DMS 273 (cell line): ENCODE measurements at regions not wholly inside any gene's neighbourhood (a gene's known extent, or its start where the extent isn't known, plus 50 kb on each side); places are given as distances from the start of the nearest gene placed in this dataset.
A peak's percentile ranks its signal among the peaks of the same experiment; 100 is the strongest.
"Not testable (repeated sequence)": the region's sequence is repeated elsewhere in the genome, so short reads cannot be mapped to it uniquely, and the experiment has no call there.

Source experiments
- DNase-seq: peaks from one replicate; lab custom pipeline; 2025; ENCODE audit not compliant: unreplicated experiment; lab: John Stamatoyannopoulos, UW

- DNase-seq: no peak
These were observed 205.3 kb downstream of the SOX2 start for GRCh38 chr3:181917027-181917426.

- no peak for DNase-seq
These were observed 207.7 kb downstream of the SOX2 start for GRCh38 chr3:181919375-181919774.

DNA sequence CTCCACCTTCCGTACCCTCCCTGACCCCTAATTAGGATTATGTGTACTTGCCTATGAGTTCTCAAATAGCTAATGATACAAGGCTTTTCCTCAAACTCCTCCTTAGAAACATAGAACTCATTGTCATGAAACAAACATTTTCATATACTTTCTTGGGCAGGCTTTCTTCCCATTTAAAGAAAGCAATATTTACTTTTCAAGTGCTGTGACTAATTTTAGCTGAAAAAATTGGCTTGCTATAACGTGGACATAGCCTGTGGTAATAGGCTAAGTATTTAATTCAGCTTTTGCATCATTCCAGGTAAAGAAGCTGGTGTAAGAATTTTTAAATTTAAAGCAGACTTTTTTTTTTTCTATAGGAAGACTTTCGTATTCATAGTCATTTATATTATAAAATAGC lies 208.7 kb downstream of the SOX2 start:
- no peak for DNase-seq

GRCh38 chr3:181921220-181921619 lies 209.5 kb downstream of the SOX2 start:
- no peak for DNase-seq

GRCh38 chr3:181925841-181926240 lies 214.1 kb downstream of the SOX2 start:
- DNase-seq: not testable (repeated sequence)

DNA sequence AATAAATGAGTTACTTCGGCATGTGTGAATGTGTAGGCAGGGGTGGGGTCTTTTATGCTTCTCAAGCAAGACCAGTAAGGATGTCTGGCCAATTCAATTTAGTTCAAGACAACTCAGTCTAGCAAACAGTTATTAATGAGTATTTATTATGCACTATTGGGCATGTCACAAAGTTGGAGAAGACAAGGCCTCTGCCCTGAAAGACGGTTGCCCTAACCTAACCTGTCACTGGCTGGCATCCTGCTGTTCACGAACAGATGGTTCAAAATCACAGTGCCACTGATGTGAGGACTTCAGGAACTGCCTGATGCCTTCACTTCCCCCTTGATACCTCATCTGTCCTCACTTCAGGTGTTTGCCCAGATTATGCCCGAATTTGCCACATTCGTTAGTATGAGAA lies 217.8 kb downstream of the SOX2 start:
- DNase-seq: no peak

DNA sequence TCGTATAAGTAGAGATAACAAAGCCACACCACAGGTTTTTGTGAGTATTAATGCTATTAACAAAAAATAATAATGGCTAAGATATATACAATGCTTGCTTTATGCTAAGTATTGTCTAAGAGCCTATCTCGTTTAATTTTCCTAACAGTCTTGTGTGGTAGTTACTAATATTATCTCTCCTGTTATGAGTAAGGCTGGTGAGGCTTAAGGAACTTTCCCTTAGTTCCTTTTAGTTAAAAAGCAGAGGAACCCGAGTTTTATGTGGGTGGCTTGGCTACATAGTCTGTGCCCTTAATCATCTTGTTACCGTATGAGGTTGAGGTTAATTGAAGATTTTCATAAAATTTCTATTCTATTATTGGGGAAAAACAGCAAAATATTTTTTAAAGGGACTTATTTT lies 218.4 kb downstream of the SOX2 start:
- DNase-seq: no peak

DNA sequence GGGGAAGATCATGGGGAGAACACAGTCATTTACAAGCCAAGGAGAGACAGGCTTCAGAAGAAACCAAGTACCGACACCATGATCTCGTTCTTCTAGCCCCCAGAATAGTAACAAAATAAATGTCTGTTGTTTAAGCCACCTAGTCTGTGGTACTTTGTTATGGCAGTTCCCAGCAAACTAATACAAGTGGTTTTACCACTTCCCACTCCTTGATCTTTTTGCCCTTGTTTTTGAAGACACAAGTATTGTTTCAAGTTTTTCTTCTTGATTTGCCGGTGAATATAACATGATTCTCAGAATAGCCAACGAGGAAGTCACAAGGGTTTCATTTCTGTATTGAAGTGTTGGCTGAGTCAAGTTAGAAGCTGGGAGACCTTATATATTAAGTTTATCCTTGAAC lies 220.3 kb downstream of the SOX2 start:
- DNase-seq: no peak

DNA sequence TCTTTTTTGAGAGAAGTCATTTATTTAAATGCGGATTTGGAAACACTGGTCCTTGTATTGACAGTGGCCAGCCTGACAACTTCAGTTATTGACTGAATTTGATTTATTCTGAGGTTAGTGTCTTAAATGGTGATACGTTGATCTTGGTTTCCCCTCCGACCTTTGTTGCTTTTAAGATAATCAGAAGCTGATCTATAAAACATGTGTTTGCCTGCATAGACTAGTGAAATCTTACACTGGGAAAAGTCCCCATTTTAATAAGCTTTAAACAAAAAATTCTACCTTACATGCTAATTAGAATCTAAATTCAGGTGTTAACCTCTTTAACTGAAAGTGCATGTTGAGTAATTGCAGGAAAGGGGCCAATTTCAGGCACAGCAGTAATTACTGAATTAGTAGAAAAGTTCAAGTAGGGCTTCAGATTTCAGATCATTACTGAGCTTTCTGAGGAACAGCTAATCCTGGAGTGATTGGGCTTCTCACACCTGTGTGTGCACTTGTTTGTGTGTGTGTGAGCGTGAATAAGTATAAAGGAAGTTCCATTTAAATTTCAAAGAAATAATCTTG lies 221.4 kb downstream of the SOX2 start:
- no peak for DNase-seq

DNA sequence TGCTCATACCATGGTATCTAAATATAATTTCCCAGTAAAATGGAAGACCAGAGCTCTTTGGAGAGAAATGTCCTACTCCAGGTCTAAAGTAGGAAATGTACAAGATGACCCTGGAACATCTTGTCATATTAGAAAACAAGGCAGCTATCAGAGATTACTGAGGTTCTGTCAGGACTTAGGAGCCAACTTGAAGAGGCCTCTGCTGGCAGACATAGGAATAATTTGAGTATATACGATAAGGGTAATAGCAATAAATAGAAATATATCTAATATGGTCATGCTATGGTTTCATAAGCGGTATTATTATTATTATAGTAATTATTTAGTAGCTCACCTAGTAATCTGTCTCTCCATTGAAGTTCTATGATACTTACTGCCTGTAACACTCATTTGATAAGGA lies 224.2 kb downstream of the SOX2 start:
- peak; percentile 15 for DNase-seq

GRCh38 chr3:181936774-181937173 lies 225.0 kb downstream of the SOX2 start:
- DNase-seq: no peak

- DNase-seq: not testable (repeated sequence)
These were observed 226.9 kb downstream of the SOX2 start for GRCh38 chr3:181938580-181938979.

GRCh38 chr3:181940703-181941102 lies 229.0 kb downstream of the SOX2 start:
- DNase-seq: no peak

- DNase-seq: no peak
These were observed 229.5 kb downstream of the SOX2 start for GRCh38 chr3:181941250-181941649.

DNA sequence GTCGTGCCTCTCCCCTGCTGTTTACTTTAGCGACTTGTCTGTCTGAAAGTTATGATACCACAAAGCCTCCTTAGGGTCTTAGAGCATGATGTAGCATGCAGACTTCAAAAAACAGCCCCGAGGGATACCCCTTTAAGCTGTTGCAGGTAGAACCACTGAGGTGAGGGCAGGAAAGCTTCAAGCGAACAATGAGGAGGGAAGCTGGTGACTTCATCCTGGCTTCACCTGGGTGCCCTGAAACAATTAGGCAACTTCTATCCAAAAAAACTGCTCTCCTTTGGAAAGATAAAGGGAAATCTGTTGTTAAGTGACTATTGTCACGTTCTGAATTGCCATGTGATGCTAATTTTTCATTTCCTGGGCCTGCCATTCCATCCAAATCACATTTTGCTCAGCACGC lies 231.6 kb downstream of the SOX2 start:
- DNase-seq: no peak

GRCh38 chr3:181947606-181948005 lies 235.9 kb downstream of the SOX2 start:
- no peak for DNase-seq

- DNase-seq: peak; percentile 30
These were observed 236.6 kb downstream of the SOX2 start for GRCh38 chr3:181948286-181948685.

- DNase-seq: no peak
These were observed 240.5 kb downstream of the SOX2 start for GRCh38 chr3:181952221-181952620.

GRCh38 chr3:181952929-181953328 lies 241.2 kb downstream of the SOX2 start:
- no peak for DNase-seq

DNA sequence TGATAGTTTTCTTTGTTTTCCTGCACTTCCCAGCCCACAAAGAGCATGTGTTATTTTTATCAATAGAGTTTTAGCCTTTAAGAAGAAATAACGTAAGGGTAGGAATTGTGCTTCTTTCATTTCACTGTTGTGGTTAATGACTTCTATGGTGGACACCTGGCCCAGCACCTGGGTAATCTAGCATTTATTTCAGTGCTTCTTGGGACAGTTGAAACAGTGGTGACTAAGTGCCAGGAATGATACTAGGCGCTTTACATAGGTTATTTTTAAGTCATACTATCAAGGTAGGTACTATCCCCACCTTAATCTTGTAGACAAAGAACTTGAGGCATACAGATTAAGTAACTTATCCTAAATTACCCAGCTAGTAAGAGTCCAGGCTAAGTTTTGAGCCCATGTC lies 243.8 kb downstream of the SOX2 start:
- no peak for DNase-seq

DNA sequence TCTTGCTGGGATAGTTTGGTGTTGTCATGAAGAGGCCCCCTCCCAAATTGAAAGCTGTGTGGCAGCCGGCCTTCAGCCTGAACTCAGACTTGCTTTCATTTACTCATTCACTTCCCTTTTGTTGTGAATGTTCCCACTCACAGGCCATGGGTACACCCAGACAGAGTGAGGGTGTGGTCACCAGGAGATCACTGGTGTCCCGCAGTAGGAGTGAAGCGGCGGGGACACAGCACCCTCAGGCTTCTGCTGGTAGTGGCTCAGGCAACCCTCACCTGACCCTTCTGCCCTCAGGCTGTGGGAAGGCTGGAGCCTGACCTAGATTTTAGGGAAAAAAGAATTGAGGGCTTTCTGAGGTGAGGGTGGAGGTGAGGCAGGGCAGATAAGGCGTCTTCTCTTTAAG lies 244.4 kb downstream of the SOX2 start:
- DNase-seq: no peak

DNA sequence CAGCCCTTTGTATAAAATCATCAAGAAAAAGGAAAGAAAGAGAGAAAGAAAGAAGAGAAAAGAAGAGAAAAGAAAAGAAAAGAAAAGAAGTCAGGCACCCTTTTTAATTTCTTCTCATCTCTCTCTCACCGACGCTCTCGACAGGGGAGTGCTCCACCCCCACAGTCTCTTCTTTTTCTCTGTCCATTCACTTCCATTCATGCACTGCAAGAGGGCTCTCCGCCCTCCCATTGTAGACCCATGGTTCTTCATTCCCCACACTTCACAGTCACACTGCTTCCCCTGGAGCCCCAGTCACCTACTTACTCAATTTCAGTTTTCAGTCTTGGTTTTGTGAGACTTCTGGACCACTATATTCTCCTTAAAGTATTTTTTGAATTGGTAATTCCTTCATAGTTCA lies 254.7 kb downstream of the SOX2 start:
- DNase-seq: no peak

DNA sequence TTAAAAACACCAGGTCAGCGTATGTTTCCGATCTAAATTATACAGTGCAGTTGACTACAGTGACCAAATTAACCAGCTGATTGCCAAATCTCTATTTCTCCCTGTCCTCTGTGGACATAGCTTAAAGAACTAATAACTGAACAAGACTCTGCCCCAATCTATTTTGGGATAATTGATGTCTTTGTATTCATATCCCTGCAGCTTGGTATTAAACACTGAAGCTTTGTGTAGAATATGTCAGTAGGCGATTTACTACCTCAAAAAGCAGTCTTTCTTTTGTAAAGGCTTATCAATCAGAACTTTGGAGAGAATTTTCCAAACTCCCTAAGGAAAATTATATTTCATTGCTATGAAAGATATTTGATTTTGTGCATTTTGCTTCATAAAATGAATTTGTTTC lies 258.2 kb downstream of the SOX2 start:
- no peak for DNase-seq

DNA sequence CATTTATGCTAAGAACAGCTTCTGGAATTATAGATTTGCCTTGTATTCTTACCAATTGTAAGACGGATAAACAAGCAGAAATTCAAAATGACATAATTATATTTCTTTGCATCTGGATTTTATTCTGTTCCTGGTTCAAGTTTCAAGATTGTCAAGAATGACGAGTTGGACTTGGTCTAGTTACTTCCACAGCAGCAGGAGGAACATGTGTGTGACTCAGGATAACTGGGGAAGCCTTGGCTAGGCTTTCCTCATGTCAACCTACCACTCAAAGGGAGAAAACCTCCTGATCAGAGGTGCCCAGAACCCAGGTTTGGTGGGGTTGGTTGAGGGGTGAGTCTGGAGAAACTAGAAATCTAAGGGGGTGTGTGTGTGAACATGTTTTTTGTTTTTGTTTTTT lies 259.7 kb downstream of the SOX2 start:
- DNase-seq: no peak
